ENCODE measurements at regions not wholly inside any gene's neighbourhood (a gene's known extent, or its start where the extent isn't known, plus 50 kb on each side); places are given as distances from the start of the nearest gene placed in this dataset.

- no peak for DNase-seq
Observed at GRCh38 chrX:110408949-110409588, 50.4 kb downstream of the RTL9 start.

DNA sequence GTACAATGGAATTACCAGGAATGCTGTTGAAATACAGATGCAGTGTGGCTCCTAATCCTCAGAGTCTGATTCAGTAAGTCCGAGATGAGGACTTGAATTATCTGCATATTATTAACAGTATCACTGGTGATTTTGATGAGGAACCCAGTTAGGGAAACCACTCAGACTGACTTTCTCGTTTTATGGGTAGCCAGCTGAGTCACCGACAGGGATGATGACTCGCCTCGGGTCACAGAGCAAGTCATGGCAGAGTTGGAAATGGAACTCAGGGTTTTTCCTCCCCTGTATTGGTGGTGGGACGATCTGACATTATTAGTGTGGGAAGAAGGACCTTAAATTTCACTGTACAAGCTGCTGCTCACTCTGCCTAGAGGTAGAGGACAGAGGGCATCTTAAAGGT lies 51.3 kb downstream of the RTL9 start:
- DNase-seq: no peak

GRCh38 chrX:110410603-110411002 lies 52.0 kb downstream of the RTL9 start:
- DNase-seq: no peak

DNA sequence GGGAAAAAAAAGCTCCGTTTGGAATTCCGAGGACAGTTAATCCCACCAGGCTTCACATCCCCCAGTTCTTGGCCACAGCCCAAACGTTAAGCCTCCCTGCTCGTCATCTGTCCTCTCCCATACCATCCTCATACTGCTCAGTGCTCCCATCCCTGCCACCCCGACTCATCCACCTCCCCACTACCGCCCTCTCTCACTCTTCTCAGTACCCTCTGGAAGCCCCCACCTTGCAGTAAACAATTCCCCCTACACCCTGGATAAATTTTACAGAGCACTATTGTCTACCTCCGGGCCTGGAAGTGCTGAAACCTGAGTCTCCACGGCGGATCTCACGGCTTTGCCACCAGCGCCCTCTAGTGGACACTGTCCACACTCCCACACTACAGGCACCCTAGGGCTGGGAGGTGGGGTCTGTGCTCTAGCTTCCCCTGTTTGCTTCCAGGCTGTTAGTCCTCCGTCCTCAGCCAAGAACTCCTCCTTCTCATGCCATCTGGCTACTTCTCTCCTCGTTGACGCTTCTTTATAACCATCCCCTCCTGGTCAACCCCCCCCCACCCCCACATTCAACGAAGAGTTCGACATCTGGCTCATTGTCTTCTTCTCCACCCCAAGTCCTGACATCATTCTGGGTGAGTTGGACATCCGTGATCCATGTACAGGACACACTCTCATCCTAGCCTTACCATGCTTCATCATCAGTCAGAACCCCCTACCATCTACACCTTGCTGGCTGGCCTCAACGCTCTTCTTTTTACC lies 54.5 kb downstream of the RTL9 start:
- DNase-seq: peak; percentile 55

GRCh38 chrX:110413727-110414124 lies 55.1 kb downstream of the RTL9 start:
- DNase-seq: no peak

- no peak for DNase-seq
Observed at GRCh38 chrX:110414273-110414672, 55.6 kb downstream of the RTL9 start.

GRCh38 chrX:110414679-110415439 lies 56.2 kb downstream of the RTL9 start:
- no peak for DNase-seq

- DNase-seq: no peak
Observed at GRCh38 chrX:110415440-110416170, 57.0 kb downstream of the RTL9 start.

DNA sequence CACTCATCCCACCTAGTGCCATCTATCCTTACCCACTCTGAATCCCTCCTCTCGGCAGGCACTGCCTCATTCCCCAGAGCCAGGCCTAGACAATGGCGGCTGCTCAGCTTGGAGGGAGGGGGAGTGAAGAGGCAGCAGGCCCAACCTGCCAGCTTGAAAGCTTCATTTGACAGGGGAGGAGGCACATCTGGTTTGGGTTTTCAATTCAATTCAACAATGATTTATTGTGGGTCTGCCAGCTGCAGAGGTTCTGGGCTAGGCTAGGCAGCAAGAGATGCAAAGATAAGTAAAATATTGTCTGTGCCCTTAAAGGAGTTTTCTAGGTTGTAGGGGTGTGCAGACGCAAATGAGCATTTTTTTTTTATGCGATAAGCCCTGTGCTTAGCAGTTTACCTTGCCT lies 58.5 kb downstream of the RTL9 start:
- no peak for DNase-seq

- DNase-seq: no peak
Observed at GRCh38 chrX:110418316-110419235, 59.9 kb downstream of the RTL9 start.

DNA sequence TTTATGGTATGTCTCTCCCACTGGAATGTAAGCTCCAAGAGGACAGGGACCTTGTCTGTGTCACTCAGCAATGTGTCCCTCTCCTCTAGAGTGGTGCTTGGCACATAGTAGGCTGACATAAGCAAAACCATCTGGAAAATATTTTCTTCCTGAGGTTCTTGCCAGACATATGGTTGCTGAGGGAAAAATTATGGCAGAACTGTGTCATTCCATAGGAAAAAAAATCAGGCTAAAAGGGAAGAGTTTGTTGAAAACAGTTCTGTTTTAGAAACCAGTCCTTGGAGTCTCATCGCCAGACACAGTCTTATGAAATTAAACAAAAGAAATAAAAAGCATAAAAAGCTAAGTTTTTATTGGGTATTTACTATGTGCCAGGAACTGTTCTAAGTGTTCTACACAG lies 60.9 kb downstream of the RTL9 start:
- no peak for DNase-seq

GRCh38 chrX:110420771-110421499 lies 62.3 kb downstream of the RTL9 start:
- no peak for DNase-seq

DNA sequence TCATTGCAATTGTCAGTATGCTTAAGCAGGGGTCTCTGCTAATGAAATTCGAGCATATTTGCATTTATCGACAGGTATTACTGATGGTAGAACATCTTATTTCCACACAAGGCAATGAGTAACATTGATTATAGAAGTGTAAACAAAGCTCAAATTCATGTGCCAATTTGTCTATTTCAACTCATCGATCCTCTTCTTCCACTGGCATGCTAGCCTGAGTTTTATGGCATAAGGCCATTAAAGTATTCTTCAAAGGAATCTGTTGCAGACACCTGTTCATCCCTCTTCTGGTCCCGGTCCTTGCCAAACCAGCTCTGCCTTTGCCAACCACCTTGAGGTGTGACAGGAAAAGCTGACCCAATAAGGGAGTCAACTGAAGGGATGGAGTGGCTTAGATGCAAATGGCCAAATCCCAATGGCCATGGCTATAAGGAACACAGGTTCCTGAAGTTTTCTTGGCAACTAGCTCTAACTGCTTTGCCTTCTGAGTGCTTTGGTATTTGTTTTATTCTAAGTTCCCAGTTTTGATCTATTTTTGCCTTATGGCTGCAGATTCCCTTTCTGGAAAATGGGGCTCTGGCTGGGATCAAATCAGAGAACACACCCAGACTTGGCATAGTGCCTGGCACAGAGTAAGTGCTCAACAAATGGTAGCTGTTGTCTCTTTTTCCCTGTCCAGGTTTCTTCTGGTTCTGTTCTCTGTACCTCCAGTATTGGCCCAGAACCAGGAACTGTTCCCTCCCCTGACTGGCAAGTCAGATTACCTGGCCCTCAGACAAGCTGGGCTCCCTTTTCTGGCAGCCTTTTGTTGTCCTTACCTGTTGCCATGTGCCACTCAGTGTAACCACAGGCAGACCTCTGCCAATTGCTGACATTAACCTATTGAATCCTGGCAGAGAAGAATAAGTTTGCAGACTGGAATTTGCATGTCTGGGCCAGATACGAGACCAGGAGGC lies 63.1 kb downstream of the RTL9 start:
- no peak for DNase-seq

DNA sequence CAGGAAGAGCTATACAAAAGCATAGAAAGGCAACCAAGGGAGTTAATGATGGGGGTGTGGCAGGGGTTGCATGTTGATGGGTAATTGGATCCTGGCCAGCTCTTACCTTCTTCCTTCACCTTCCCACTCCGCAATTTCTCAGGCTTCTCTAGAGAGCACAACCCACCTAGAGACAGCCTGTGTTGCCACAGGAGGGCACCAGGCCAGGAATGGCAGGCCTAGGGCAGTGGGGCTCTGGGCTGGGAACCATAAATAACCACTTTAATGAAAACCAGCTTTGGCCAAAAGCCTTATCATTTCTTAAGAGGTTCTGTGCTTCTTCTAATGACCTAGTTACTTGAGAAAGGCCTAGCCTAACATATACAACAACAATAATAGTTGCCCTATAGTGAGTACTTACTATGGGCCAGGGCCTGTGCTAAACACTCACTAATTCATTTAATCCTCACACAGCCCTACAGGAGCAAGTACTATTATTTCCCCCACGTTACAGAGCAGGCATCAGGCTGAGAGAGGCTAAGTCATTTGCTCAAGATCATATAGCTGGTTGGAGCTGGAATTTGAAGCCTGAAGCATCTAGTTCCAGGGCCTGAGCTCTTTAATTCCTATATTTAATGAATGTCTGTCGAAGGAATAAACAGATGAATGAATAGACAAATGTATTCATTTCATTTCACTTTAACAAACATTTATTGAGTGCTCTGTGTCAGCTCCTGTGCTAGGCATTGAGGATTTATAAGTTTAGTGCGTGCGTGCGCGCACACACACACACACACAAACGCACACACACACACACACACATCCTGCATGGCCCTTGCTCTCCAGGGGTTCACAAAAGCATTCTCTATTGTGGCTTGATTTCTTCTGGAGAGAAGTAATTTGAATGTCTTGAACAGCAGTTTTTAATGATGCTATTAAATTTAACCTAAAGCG lies 66.8 kb downstream of the RTL9 start:
- DNase-seq: peak; percentile 88

DNA sequence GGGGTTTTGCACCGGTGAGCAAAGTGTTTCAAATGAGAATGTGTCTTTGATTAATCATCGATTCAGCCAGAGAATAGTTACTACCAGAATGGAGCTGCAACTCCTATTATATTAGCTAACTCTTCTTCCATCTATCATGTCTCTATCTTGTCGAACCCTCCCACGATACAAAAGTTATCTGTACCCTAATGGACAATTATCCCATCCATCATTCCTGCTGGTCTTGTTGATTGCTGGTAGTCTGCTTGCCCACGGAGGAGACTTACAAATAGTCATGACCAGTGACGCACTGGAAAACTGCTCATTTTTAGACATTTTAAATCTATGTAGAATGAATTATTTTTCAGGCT lies 67.5 kb downstream of the RTL9 start:
- DNase-seq: no peak

- DNase-seq: no peak
Observed at GRCh38 chrX:110427076-110427475, 68.4 kb downstream of the RTL9 start.

DNA sequence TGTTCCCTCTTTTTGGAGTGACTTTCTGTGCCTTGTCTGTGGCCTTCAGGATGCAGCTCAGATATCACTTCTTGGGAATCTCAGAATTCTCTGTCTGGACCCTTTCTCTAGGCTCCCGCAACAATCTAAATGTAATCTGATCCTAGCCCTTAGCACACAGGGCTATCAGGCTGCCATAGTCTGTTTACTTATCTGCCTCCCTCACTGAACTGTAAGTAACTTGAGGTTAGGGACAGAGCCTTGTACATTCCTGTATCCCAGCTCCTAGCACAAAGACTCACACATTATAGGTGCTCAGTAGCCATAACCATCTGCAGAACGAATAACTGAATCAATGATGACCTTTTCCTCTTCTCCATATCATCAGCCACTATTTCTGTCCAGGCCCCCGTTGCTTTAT lies 69.5 kb downstream of the RTL9 start:
- no peak for DNase-seq

GRCh38 chrX:110430293-110431076 lies 71.8 kb downstream of the RTL9 start:
- no peak for DNase-seq

Measured in NCI-H748 treated with DMSO at 0.1 percent for 48 hours (cell line).